ENCODE measurements at regions not wholly inside any gene's neighbourhood (a gene's known extent, or its start where the extent isn't known, plus 50 kb on each side); places are given as distances from the start of the nearest gene placed in this dataset.

DNA sequence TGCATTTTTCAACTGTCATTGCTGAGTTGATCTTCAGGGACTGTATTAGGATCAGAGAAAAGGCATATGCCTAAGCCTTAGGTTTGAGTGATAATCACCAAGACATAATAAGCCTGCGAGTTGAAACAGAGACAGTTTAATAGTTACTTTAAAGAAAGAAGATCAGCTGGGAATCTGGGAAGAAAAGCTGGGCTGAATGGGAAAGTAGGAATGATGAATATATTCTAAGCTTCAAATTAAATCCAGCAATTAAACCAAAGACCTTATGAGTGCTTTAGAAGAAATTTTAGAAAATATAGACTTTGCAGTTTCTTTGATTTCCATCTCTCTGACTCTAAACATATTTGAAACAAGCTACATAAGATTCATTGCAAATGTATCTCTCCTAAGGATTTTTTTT is 222.3 kb downstream of the ENC1 start:
- no peak overlapping the region for H2AFZ ChIP-seq
- TF ChIP-seq CTCF (IDR thresholded peaks at IDR 0.05), result no peak
- no peaks in the 10 kb centered on the region for H3K79me2 ChIP-seq
- H3K4me3 ChIP-seq (ENCODE audit: low read depth, low read length), result no peak overlapping the region
- H3K27me3 ChIP-seq (ENCODE audit: control insufficient read depth, insufficient read depth, low read length), result no peaks in the 10 kb centered on the region
- no peak overlapping the region for H3K9ac ChIP-seq
- H3K36me3 ChIP-seq (ENCODE audit: control insufficient read depth, insufficient read depth, low read length), result no peaks in the 10 kb centered on the region
- peaks cover 4% of the 10 kb centered on the region for H3K4me1 ChIP-seq
- H3K27ac ChIP-seq, result no peak overlapping the region
- no peaks in the 10 kb centered on the region for H3K9me3 ChIP-seq (ENCODE audit: control insufficient read depth, low read length)
- peak overlapping the region; percentile 48 for H3K4me2 ChIP-seq (ENCODE audit: low read length)

GRCh38 chr5:74415695-74416102 is 224.8 kb downstream of the ENC1 start:
- TF ChIP-seq CTCF (IDR thresholded peaks at IDR 0.05), result no peak
- Histone ChIP-seq H3K4me2 (ENCODE audit: low read length) (no peak overlapping the region), H3K27ac (no peak overlapping the region), H3K36me3 (ENCODE audit: control insufficient read depth, insufficient read depth, low read length) (no peaks in the 10 kb centered on the region), H3K4me3 (ENCODE audit: low read depth, low read length) (no peak overlapping the region), H3K79me2 (no peaks in the 10 kb centered on the region), H3K9ac (no peak overlapping the region), H3K27me3 (ENCODE audit: control insufficient read depth, insufficient read depth, low read length) (no peaks in the 10 kb centered on the region), H3K9me3 (ENCODE audit: control insufficient read depth, low read length) (no peaks in the 10 kb centered on the region), H2AFZ (peak overlapping the region; percentile 36), H3K4me1 (peaks cover 10% of the 10 kb centered on the region)

DNA sequence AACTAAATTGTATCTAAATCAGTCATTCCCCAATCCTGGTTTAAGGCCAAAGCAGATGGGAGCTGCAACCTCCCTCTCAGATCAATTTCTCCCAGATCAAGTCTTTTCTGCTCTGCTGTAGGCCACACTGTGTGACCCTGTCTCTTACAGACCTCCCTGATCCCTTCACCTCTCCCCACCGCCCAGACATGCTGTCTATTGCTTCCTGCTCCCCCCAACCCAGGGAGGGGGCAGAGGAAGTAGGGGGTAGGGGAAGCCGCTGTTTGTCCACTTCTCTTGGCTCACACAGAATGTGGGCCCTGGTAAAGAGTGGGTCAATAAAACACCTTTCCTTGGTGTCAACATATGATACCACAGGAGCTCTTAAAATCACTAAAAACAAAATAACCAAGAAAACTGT is 226.3 kb downstream of the ENC1 start:
- peaks cover 16% of the 10 kb centered on the region for H3K4me1 ChIP-seq
- no peak for TF ChIP-seq CTCF (IDR thresholded peaks at IDR 0.05)

DNA sequence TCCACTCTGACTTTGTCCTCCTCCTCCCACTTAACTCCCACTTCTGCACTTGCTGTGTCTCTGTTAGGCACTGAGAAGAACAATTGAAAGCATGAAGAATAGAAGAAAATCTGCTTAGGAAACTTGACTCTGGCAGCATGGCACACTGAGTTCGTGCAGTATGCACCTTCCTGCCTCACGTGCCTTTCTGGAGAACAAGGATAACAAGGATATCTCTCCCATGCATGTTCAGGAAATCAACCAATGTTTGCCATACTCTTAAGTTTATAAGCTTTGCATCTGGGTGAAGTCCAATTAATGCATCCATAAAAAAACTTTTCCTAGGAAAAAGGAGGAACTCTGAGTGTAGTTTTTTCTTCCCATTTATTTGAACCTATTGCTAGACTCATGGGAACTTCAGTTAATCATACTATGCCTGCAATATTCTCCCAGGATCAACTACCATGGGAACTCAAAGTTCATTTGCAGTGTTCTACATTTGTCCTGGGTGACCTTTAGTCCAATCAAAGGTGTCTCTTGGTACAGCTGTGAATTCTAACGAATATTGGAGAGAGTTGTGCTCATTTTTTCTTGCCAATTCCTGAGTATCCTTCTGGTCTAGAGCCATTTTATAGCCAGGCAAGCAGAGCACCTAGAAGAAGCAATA is 227.0 kb downstream of the ENC1 start:
- Histone ChIP-seq H2AFZ (peak overlapping the region; percentile 5), H3K4me1 (peaks cover 13% of the 10 kb centered on the region), H3K27ac (no peak overlapping the region), H3K36me3 (ENCODE audit: control insufficient read depth, insufficient read depth, low read length) (no peaks in the 10 kb centered on the region), H3K4me3 (ENCODE audit: low read depth, low read length) (no peak overlapping the region), H3K9me3 (ENCODE audit: control insufficient read depth, low read length) (no peaks in the 10 kb centered on the region), H3K9ac (no peak overlapping the region), H3K27me3 (ENCODE audit: control insufficient read depth, insufficient read depth, low read length) (no peaks in the 10 kb centered on the region), H3K79me2 (no peaks in the 10 kb centered on the region), H3K4me2 (ENCODE audit: low read length) (no peak overlapping the region)
- TF ChIP-seq CTCF (IDR thresholded peaks at IDR 0.05), result no peak

More for the DNA sequence above, 226.3 kb downstream of the ENC1 start:
- H3K9ac ChIP-seq, result no peak overlapping the region
- H3K9me3 ChIP-seq (ENCODE audit: control insufficient read depth, low read length), result no peaks in the 10 kb centered on the region
- H3K79me2 ChIP-seq, result no peaks in the 10 kb centered on the region
- no peak overlapping the region for H3K4me2 ChIP-seq (ENCODE audit: low read length)
- no peaks in the 10 kb centered on the region for H3K36me3 ChIP-seq (ENCODE audit: control insufficient read depth, insufficient read depth, low read length)
- H3K27ac ChIP-seq, result no peak overlapping the region
- no peak overlapping the region for H3K4me3 ChIP-seq (ENCODE audit: low read depth, low read length)
- no peak overlapping the region for H2AFZ ChIP-seq
- H3K27me3 ChIP-seq (ENCODE audit: control insufficient read depth, insufficient read depth, low read length), result no peaks in the 10 kb centered on the region

DNA sequence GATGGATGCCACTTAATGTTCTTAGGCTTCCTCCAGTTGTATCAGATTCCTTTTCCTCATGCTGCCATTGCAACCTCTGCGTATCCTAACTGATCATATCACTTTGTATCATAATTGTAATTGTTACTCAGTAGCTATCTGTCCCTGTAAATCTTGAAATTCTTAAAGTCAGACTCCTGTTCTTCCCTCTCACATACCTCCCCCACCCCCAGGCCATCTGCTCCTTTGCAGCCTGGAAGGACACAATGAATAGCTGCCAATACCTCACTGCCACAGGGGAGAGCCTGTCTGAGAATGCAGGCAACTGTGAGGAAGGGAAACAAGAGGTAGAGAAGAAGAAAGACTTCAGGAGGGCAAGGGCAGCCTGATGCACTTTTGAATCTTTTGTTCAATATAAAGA is 228.5 kb downstream of the ENC1 start:
- Histone ChIP-seq H3K4me1 (peaks cover 13% of the 10 kb centered on the region), H3K9ac (no peak overlapping the region), H2AFZ (no peak overlapping the region), H3K27me3 (ENCODE audit: control insufficient read depth, insufficient read depth, low read length) (no peaks in the 10 kb centered on the region), H3K79me2 (no peaks in the 10 kb centered on the region), H3K9me3 (ENCODE audit: control insufficient read depth, low read length) (no peaks in the 10 kb centered on the region), H3K4me2 (ENCODE audit: low read length) (no peak overlapping the region), H3K36me3 (ENCODE audit: control insufficient read depth, insufficient read depth, low read length) (no peaks in the 10 kb centered on the region), H3K27ac (no peak overlapping the region), H3K4me3 (ENCODE audit: low read depth, low read length) (no peak overlapping the region)
- no peak for TF ChIP-seq CTCF (IDR thresholded peaks at IDR 0.05)

Data from parathyroid adenoma (tissue), 2 donors.